AG04449 (cell line): ENCODE measurements at regions not wholly inside any gene's neighbourhood (a gene's known extent, or its start where the extent isn't known, plus 50 kb on each side); places are given as distances from the start of the nearest gene placed in this dataset.

Experiments
- CTCF ChIA-PET: fragments of 350-600 bp; formaldehyde crosslinking; extraction: SDS; loops from one replicate; lab custom pipeline; 2021; ENCODE audit warnings: antibody characterized with exemption; lab: Yijun Ruan, JAX
- POLR2A ChIA-PET: fragments of 400-600, 350-600 bp; formaldehyde crosslinking; extraction: SDS; loops from one replicate; lab custom pipeline; 2020; ENCODE audit warnings: antibody characterized with exemption, inconsistent platforms; lab: Yijun Ruan, JAX
- DNase-seq: peaks from one replicate; pipeline ENCODE4 v3.0.0-alpha.2; 2010; ENCODE audit warnings: low read depth, low spot score
- H3K4me3 ChIP-seq: 2 replicates; pipeline ENCODE4 v1.5.1; 2011; ENCODE audit warnings: low read depth, mild to moderate bottlenecking, control low read depth, low read length
- TF ChIP-seq, protein P1 (sequence below): IDR thresholded peaks from one replicate; pipeline ENCODE4 v1.5.1; 2011; ENCODE audit warnings: mild to moderate bottlenecking, moderate library complexity, low read length, control low read depth, inconsistent platforms; ENCODE audit not compliant: insufficient read depth; ENCODE audit errors: missing control alignments

DNA sequence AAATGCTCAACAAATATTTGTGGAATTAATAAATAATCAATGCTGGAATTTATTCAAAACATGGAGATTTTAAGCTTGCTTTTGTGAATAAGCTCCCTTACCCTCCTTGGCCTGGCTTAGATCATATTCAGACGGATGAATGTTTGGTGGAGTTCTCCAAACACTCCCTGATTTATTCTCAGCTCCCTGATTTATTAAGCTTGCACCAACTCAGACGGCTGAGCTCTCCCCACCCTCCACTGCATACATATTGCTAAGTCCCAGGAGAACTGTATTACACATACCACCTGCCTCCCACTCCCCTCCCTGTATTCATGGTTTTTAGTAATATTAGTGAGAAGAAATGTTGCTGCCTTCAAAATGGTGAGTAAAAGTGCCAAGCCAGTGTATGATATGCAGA is 1057.5 kb downstream of the SORCS3 start:
- H3K4me3 ChIP-seq: no peak overlapping the region
- ChIA-PET CTCF (no interaction called here), POLR2A (no interaction called here)
- TF ChIP-seq, protein P1, sequence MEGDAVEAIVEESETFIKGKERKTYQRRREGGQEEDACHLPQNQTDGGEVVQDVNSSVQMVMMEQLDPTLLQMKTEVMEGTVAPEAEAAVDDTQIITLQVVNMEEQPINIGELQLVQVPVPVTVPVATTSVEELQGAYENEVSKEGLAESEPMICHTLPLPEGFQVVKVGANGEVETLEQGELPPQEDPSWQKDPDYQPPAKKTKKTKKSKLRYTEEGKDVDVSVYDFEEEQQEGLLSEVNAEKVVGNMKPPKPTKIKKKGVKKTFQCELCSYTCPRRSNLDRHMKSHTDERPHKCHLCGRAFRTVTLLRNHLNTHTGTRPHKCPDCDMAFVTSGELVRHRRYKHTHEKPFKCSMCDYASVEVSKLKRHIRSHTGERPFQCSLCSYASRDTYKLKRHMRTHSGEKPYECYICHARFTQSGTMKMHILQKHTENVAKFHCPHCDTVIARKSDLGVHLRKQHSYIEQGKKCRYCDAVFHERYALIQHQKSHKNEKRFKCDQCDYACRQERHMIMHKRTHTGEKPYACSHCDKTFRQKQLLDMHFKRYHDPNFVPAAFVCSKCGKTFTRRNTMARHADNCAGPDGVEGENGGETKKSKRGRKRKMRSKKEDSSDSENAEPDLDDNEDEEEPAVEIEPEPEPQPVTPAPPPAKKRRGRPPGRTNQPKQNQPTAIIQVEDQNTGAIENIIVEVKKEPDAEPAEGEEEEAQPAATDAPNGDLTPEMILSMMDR: no peak
- no peak for DNase-seq

DNA sequence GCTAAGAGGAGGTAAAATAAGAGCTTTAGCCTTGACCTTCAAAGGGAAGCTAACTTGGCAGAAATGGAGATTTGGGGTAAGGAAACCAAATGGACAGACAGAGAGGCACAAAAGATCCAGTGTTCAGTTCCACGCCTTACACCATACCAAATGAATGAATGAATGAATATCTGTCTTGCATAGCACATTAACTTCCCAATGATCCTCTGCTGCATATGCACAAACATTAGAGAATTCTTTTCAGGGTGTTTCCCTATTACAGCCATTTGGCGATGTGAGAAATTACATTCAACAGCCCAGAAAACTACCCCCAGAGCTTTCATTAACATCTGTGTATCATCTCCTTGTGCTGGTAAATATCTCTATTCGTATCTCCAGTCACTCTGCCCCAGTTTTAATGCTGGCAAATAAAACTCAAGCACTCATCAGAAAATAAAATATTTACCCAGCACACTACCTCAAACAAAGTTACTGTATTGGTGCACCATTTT is 1056.2 kb downstream of the SORCS3 start:
- CTCF ChIA-PET: no interaction called here
- POLR2A ChIA-PET: no interaction called here
- TF ChIP-seq, protein P1: no peak

DNA sequence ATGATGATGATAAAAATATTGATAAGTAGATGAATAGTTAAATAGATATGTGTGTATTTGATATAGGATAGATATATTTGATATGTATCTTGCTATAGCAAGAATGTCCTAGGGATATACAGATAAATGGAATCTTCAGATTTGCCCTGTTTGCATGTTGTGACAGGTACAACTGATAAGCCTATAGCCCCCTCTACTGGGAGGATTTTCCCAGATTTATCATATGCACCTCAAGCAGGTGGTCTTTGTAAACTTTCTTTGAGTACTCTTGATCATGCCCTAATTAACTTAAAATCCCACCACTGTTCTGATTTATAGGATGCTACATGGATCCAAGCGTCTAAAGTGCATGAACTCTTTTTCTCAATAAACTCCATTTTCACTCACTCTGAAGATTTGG is 1050.7 kb downstream of the SORCS3 start:
- no peak for DNase-seq
- CTCF ChIA-PET: no interaction called here
- TF ChIP-seq, protein P1: no peak
- POLR2A ChIA-PET: no interaction called here
- no peak overlapping the region for H3K4me3 ChIP-seq

More for the DNA sequence above, 1056.2 kb downstream of the SORCS3 start:
- no peak for DNase-seq
- no peak overlapping the region for H3K4me3 ChIP-seq

DNA sequence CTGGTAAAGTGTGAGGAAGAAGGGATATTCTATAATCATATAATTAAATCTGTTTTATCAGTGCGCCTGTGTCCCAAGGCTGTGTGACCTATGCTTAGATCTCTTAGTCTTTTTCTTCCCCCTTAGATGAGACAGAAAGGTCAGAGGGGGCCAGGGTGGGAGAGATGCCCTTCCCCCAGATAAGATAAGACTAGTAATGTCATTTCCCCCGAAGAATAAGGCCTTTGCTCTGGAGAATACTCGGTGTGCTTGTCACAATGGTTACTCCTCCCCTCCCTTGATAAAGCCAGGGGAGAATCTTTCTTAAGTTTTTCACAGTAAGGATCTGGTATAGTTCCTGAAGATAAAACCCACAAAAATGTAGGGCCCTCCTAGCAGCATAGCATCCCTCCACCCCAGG is 1041.8 kb downstream of the SORCS3 start:
- TF ChIP-seq, protein P1: no peak
- DNase-seq: no peak
- ChIA-PET CTCF (no interaction called here), POLR2A (no interaction called here)
- no peak overlapping the region for H3K4me3 ChIP-seq

DNA sequence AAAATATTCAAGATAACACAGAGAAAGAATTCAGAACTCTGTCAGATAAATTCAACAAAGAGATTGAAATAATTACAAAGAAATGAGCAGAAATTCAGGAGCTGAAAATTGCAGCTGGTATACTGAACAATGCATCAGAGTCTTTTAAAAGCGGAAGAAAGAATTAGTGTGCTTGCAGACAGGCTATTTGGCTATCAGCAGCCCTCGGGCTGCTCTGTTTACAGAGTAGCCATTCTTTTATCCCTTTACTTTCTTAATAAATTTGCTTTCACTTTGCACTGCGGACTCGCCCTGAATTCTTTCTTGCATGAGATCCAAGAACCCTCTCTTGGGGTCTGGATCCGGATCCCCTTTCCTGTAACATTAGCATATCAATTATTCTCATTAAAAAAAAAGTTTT is 1040.0 kb downstream of the SORCS3 start:
- CTCF ChIA-PET: no interaction called here
- TF ChIP-seq, protein P1: no peak
- POLR2A ChIA-PET: no interaction called here

DNA sequence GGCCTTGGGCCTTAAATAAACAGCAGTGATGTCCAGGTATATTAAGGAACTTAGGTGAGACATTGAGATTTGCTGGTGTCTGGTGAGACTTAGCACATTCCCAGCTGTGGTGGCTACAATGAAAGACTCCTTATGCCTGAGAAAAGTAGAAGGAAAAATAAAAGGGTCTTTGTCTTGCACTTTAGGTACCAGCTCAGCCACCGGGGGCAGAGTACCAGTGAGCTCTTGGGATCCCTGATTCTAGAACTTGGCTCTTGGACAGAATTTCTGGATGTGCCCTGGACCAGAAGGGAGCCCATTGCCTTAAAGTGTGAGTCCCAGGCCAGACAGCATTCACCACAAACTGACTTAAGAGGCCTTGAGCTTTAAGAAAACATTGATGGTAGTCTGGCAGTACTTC is 1038.7 kb downstream of the SORCS3 start:
- ChIA-PET POLR2A (no interaction called here), CTCF (no interaction called here)
- DNase-seq: no peak

More for the DNA sequence above, 1040.0 kb downstream of the SORCS3 start:
- DNase-seq: no peak
- no peak overlapping the region for H3K4me3 ChIP-seq

More for the DNA sequence above, 1038.7 kb downstream of the SORCS3 start:
- TF ChIP-seq, protein P1: no peak
- H3K4me3 ChIP-seq: no peak overlapping the region
